Mesenteric fat pad (tissue), 1 donor: ENCODE measurements at regions not wholly inside any gene's neighbourhood (a gene's known extent, or its start where the extent isn't known, plus 50 kb on each side); places are given as distances from the start of the nearest gene placed in this dataset.
"Not testable (repeated sequence)": the region's sequence is repeated elsewhere in the genome, so short reads cannot be mapped to it uniquely, and the experiment has no call there.

Experiments
- DNase-seq: peaks from one replicate; pipeline ENCODE4 v3.0.0-alpha.2; 2020; ENCODE audit warnings: low spot score
- donor health status: DM: yes; HTN: yes; CAD: no.

DNA sequence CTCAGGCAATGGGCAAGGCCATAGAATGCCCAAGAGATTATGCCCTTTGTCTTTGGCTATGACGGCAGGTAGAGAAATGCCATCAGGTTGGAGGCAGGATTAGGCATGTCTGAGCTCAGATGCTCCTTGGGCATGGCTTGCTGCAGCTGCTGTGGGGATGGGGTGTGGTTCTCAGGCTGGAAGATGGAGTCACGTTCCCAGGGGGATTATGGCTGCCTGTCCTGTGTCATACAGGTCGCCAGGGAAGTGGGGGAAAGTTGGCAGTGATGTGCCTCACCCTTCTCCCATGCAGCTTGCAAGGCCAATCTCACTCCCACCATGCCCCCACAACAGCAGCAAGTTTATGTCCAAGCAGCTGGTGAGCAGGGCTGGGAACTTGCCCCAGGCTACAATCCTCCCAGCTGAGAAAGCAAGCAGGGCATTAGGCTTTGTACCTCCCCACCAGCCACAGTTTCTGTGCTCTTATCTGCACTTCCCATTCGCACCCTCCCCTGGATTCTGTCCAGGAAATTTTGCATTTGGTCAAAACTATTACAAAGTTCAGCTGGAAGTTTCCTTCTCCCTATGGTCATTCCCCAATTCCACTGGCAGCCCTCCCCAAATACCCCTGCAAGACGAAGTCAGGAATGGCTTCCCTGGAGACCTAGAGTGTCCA, 1788.0 kb upstream of the NUDT12 start:
- no peak for DNase-seq

DNA sequence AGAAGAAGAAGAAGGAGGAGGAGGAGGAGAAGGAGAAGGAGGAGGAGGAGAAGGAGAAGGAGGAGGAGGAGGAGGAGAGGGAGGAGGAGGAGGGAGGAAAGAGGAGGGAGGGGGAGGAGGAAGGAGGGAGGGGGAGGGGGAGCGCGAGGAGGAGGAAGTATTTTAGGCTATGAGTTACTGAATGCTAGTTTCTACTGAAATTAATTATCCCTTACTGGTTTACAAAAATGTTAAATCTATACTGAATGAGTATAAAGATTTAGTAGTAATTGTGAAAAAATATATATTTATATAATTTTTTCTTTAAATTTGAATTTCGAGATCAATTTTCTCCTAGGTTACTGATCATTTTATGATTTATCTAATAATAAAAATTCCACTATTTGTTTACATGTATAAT, 1769.0 kb upstream of the NUDT12 start:
- no peak for DNase-seq

DNA sequence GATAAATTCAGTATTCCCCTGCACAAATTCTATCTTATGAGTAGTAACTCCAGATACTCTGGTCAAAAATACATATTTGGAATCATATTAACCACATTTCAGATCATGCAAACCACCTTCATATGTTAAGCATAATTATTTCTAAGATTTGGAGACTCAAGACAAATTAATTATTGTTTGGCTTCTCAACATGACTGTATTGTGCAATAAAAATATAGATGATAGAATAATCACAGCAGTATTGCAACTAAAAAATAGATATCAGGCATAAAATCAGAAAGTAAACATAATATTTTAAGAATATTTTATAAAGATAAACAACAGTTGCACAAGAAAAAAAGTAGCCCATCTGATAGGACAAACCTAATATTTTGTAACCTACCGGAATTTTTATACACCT, 1767.6 kb upstream of the NUDT12 start:
- DNase-seq = no peak

DNA sequence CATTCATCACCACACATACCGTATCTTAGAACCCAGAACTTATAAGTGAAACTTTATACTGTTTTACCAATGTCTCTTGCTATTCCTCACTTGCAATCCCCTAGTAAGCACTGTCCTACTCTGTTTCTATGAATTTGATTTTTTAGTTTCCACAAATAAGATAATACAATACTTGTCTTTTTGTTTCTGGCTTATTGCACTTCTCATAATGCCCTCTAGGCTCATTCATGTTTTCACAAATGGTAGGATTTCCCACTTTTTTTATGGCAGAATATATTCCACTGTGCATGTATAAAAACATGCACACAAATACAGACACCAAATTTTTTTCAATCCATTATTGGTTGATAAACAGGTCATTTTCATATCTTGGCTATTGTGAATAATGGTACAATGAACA, 1742.3 kb upstream of the NUDT12 start:
- no peak for DNase-seq

DNA sequence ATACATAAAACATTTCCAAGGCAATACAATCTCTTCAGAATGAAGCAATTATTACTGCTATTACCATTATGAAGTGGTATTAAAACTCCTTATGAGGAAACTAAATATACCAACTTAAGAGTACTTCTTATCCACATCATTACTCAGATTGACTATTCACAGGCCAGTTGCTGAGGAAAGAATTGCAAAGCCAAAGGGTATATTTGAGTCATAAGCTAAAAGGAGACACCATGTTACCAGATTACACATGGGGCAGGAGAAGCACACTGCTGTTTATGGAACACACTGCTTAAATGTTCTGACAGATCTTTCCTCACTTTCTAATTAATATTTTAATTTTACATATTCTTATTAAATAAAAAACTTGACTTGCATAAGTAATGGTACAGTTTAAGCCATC, 1726.4 kb upstream of the NUDT12 start:
- no peak for DNase-seq

DNA sequence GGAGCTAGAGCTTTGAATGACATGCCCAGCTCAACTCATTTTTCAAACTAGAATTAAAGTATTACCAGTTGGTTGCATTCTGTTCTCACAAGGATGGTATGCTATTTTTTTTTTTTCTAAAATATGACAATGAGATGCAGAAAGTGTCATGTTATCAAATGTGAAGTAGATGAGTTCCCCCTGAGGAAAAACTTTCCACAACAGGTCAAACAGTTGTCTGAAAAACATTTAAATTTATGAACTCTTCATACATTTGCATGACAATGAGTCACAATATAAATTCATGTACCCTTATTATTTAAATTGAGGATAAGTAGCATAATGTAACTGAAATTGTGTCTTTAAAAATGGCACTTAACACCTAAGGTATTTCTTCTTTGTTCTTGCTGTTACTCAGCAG, 1720.5 kb upstream of the NUDT12 start:
- DNase-seq = no peak

DNA sequence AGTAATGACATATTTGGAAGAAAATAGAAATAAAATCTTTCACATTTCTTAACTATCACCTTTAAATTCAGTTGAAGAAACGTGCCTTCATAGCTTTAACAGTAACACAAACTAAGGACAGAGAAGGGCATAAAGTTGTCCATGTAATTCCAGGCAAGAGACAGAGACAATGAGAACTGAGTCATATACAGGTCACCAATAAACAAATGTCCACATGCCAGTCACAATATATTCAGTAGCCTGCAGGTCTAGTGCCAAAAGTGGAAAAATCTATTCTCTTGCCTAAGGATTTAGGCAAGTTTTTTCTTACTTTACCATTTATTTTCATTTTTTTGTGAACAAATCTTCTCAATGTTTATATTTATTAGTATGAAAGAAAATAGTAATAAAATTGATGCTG, 1711.5 kb upstream of the NUDT12 start:
- DNase-seq = no peak

DNA sequence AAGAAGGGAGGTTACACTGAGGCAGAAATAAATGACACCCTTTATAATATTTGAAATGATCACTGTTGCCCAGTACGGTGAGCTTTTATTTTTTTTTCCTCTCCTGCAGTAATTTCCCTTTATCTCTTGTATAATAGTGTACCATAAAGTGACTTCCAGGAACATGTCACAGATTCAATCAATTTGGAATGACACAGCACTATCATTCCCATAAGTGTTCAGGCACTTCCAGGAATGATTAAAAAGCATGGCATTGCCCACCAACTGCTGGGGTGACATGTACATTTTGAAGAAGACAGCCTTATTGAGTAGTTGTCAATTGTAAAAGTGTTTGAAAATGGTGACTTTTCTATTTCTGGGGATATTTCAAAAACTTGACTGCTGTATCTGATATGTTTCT, 1700.9 kb upstream of the NUDT12 start:
- no peak for DNase-seq

DNA sequence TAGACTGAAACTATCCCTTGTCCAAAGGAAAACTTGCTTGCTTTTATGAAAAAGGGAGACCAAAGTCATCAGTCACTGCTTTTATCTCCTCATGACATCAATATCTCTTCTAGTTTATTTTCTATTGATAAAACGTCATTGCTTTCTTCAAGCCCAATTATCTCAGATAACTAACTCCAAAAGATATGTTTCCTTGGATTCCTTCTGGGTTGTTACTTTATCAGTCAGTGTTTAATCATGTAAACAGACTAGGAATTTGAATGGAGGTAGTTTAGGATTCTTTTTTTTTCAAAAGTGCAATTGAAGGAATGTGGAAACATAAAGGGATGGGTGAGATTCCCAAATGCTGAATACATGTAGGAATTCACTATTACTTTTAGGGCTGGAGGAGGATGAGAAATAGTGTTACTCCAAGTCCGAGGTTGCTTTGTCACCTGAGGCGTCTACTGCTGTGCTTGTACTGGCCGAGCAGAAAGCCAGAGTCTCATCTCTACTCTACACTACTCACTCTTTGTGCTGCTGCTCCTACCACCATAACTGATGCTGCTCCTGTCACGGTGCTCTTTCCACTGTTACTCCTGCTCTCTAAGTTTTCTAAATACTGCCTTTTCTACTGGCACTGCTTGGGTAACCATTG, 1697.1 kb upstream of the NUDT12 start:
- no peak for DNase-seq

DNA sequence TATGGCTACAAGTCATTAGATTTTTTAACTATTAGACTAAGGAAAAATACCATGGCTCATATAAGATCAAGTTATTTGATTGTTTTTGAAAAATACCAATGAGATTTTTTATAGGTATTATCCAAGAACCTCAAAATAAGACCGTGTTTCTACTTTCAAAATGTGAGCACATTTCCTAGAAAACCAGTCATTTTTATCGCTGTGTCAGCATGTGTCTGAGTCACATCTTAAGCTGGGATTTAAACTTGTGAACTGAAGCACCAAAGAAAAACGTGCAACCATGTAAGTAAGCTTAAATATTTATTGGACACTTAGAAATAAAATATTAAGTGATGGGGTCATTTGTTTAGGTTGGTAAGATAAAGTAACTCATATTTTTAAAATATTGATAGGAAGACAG, 1676.0 kb upstream of the NUDT12 start:
- no peak for DNase-seq

DNA sequence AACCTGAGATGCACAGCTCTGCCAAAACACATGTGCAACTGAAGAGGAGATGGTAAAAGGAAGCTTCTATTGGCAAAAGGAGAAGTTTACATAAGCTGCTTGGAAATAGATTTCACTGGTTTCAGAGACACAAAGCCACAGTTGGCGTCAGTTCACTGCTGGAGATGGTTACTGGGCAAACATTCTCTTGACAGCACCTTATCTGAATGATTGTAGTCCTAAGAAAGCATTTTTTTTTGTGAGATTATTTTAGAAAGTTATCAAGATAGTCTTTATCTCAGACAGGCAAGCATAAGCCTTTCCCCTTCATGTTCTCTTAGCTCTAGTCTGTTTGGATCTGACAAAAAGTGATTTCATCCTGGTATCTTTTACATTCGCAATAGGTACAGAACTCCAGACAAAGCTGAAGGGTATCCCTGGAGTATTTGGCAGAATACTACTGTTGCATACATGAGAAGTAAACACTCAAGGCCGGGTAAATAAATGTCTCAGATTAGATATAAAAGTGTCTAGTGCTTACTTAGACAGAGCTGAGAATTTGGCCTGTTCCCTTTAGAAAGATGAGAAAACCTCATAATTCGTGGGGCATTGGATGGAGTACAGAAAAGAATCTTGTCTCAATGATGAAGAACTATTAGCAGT, 1668.0 kb upstream of the NUDT12 start:
- DNase-seq = no peak

DNA sequence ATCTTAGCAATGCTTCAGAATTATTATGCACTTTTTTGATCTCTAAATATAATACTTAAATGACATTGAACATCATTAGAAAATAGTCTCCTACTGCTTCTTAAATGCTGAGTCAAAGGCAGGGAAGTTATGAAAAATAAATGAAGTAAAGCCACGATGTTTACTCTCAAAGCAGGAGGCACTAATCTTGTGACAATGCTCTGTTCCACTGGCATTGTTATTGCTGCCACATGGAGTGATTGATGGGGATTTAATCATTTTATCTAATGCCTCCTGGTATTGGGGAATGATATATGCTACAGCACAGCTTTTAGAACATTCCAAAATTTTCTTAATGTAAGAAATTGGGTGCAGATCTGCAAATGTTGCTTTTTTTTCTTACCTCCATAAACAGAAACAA, 1655.4 kb upstream of the NUDT12 start:
- DNase-seq = no peak

DNA sequence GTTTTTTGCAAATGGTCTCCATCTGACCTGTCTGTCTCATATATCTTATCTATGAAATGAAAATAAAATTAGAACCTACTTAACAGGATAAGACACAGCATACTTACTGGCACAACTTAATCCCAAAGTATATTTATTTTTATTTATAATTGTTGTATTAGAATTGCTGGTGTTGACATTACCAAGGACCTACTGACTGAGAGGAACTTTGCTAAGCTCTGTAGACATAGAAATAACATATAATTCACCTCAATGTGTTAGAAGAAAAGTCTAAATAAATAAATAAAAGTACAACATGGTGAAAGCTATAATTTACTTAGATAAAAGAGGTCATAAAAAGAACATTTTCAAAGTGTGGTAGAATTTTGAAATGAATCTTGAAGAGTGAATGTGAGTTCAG, 1650.5 kb upstream of the NUDT12 start:
- DNase-seq = no peak

DNA sequence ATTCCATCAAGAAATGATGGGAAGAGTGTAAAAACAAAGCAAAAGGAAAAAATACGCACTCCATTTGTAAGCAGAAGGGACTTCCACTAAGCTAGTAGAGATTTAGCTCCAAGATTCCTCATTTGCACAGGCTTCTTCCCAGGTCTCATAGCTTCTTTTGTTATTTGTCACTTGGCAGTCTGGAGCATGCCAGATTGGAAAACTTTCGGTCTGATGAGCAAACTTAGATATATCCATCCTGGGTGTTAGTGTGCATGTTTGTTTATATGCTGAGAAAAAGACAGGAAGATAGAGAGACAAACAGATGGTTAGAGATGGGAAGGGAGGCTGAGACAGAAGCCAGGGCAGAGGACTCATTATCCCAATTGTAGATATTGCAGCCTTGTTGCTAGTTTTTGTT, 1644.5 kb upstream of the NUDT12 start:
- no peak for DNase-seq

DNA sequence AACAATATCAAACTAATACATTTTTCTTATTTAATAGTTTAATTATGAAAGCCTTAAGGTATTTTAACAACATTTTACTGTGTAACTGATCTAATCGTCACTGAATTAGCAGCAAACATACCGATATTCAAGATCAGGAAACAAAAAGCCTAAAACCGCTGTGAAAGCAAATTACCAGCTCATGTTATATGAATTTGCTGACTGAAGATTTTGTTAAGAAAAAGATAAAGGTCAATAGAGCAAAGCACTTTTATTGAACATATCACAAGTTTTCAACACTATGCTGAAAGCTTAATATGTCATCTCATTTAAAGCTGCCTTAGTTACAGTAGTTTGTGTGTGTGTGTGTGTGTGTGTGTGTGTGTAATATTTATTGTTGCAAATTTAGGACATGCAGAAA, 1634.9 kb upstream of the NUDT12 start:
- no peak for DNase-seq

DNA sequence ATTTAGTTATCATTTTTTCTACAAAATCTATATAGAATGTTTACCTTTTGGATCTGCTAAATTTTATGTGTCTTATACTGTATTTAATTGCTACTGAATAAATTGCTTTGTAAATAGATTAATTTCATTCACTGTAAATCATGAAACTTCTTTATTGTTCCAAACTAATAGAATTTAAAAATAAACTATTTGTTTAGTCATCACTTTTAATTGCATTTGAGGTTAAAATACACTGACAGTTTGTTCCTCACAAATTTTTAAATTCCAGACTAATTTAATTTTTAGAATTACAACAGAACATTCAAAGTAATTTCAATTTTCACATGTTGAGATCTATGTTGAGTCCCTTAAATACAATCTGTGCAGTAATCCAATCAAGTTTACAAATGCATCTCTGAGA, 1633.2 kb upstream of the NUDT12 start:
- DNase-seq = no peak

DNA sequence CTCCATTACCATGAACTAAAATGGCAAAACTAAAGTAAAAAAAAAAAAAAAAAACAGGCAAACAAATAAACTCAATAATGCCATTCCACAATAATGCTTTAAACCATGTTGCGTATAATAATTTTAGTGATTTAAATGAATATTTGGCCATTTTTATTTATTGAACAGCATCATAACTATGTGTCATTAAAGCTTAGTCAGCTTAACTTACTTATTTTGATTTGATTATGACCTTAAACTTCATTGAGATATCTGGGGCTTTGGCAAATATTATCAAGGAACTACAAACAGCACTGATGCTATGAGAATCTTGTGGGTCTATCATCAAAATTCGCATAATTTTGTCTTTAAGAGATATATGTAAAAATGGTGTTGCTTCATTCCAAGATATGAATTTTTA, 1610.3 kb upstream of the NUDT12 start:
- no peak for DNase-seq

DNA sequence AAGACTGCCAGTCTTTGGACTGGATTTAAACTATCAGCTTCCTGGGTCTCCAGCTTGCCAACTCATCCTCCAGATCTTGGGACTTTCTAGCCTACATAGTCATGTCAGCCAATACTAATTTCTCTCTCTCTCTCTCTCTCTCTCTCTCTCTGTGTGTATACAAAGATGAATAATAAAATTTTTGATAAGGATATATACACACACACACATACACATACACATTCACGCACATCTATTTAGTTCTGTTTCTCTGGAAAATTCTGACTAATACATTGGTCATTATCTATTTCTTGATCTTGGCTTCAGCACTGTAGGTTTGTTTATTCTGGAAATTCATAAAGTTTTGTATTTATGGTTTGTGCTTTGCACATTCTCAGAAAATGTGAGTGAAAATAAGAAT, 1606.2 kb upstream of the NUDT12 start:
- DNase-seq = no peak

DNA sequence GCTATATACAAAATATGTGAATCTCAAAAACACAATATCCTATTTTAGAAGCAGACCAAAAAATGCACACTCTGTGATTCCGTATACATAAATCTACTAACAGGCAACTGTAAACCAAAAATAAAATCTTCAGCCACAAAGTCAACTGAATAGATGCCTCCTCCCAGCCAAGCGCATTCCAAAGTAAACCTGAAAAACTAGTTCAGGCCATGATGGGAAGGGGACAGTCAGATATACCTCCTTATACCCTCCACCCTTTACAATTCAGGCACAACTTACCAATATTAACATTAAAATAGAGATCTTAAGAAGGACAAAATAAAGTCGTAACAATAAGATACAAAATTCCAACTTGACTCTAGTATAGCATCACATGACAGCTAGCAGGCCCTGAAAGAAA, 1604.5 kb upstream of the NUDT12 start:
- no peak for DNase-seq

DNA sequence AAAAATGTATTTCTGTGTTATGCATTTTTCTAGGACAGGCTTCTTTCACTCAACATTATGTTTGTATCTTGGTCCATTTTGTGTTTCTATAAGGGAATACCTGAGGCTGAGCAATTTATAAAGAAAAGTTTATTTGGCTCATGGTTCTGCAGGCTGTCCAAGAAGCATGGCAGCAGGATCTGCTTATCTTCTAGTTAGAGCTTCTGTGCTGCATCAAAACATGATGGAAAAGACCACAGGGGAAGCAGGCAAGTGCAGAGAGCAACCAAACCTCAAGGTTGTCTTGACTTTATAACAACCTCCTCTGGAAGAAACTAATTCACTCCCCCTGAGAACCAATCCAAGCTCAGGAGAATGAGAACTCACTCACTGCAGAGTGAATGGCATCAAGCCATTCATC, 1601.0 kb upstream of the NUDT12 start:
- DNase-seq = no peak

DNA sequence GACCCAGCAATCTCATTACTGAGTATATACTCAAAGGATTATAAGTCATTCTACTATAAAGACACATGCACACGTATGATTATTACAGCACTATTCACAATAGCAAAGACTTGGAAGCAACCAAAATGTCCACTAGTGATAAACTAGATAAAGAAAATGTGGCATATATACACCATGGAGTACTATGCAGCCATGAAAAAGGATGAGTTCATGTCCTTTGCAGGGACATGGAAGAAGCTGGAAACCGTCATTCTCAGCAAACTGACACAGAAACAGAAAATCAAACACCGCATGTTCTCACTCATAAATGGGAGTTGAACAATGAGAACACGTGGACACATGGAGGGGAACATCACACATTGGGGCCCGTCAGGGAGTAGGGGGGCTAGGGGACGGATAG, 1600.0 kb upstream of the NUDT12 start:
- not testable (repeated sequence) for DNase-seq

DNA sequence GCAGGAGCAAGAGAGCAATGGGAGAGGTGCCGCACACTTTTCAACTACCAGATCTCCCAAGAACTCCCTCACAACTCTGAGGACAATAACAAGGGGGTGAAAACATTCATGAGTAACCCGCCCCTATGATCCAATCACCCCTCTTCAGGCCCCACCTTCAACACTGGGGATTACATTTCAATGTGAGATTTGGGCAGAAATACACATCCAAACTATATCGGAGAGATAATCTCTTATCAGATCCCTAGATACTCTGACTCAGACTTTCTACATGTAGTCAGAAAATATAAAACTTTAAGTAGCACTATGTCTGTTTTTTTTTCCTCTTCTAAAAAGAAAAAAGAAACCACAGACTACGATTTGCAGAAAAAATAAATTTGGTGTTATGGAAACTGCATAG, 1595.9 kb upstream of the NUDT12 start:
- no peak for DNase-seq

DNA sequence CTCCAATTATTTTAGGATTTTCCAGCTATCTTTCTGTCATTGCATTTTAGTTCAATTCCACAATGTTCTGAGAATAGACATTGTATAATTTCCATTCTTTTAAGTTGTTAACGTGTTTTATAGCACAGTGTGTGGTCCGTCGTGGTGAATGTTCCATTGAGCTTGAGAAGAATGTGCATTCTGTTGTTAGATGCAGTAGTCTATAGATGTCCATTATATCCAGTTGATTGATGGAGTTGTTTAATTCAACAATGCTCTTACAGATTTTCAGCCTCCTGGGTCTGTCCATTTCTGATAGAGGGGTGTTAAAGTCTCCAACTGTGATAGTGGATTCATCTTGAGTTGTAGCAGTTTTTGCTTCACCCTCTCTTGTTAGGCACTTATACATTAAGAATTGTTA, 1587.7 kb upstream of the NUDT12 start:
- no peak for DNase-seq
